ENCODE measurements at regions not wholly inside any gene's neighbourhood (a gene's known extent, or its start where the extent isn't known, plus 50 kb on each side); places are given as distances from the start of the nearest gene placed in this dataset.

DNA sequence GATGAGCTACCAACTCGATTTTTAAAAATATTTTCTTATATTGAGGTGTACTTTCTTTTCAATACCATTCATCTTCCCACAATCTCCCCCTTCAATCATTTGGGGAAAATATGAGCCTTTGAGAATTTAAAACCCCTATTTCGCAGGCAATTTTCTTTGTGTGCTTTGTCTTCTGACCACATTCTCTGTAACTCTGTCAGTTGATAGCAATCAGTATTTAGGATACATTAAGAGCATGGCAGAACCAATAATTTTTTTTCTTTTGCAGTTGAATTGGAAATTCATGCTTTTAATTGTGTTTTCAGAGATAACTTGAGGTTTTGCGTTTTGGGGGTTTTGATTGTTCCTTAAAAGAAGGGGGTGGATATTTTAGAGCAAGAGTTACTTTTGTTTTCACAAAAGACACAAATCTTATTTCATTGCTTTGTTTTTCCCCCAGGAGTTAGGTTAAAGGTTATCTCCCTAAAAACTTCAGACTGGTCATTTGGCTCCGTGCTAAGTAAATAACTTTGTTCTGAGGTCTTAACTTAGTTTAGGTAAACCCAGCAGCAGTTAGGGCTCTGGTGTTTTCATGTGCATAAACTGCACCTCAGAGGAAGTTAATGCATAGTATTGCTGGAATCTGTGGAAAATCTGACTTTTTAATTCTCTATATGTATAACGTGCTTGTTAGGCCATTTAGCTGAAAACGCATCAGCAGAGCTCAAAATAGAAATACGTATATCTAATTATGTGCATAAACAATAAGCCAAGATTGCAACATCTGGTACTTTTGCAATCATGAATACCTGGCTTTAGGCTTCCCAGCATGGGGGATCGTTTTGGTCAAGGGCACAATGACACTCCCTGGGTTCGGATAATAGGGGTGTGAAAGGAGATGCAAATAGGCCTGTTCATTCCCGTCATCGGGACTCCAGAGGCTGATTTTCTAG lies 676.4 kb upstream of the ANKRD30A start:
- peak in 1 of 2 donors; percentile 45 for DNase-seq (ENCODE audit: low read depth in 1 of 2, low spot score in 1 of 2)
- Histone ChIP-seq H3K4me3 (no peak overlapping the region), H3K4me1 (ENCODE audit: low read depth) (peaks cover 24% of the 10 kb centered on the region)

DNA sequence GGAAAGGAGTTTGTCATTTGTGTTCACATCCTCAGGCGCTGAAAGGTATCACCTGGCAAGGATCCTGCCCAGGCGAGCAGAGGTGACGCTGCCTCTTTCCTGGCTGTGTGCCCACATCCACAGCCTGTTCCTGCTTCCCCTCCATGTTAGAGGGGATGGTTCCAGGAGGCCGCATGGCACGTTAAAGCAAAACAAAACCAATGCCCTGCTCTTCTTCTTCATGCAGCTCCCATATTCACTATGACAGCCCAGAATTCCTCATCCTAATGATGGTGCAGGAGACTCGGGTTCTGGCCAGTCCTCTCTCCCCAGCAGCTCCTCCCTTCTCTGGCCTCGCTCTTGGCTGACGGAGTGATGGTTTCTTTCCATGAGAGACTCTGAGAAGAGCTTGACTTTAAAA lies 678.5 kb upstream of the ANKRD30A start:
- DNase-seq (ENCODE audit: low read depth in 1 of 2, low spot score in 1 of 2) = peak; percentile 37 to 60
- no peaks in the 10 kb centered on the region for H3K27me3 ChIP-seq
- peak overlapping the region; percentile 44 for H3K27ac ChIP-seq
- no peak overlapping the region for H3K4me3 ChIP-seq
- peaks cover 24% of the 10 kb centered on the region for H3K4me1 ChIP-seq (ENCODE audit: low read depth)
- TF ChIP-seq, protein P1, sequence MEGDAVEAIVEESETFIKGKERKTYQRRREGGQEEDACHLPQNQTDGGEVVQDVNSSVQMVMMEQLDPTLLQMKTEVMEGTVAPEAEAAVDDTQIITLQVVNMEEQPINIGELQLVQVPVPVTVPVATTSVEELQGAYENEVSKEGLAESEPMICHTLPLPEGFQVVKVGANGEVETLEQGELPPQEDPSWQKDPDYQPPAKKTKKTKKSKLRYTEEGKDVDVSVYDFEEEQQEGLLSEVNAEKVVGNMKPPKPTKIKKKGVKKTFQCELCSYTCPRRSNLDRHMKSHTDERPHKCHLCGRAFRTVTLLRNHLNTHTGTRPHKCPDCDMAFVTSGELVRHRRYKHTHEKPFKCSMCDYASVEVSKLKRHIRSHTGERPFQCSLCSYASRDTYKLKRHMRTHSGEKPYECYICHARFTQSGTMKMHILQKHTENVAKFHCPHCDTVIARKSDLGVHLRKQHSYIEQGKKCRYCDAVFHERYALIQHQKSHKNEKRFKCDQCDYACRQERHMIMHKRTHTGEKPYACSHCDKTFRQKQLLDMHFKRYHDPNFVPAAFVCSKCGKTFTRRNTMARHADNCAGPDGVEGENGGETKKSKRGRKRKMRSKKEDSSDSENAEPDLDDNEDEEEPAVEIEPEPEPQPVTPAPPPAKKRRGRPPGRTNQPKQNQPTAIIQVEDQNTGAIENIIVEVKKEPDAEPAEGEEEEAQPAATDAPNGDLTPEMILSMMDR (IDR thresholded peaks at IDR 0.05; ENCODE audit: low read depth, low read length) = no peak
- no peaks in the 10 kb centered on the region for H3K9me3 ChIP-seq (ENCODE audit: low read depth)
- H3K36me3 ChIP-seq = no peaks in the 10 kb centered on the region

More for the DNA sequence above, 676.4 kb upstream of the ANKRD30A start:
- H3K27me3 ChIP-seq = no peaks in the 10 kb centered on the region
- TF ChIP-seq, protein P1 (IDR thresholded peaks at IDR 0.05; ENCODE audit: low read depth, low read length) = no peak
- H3K36me3 ChIP-seq = no peaks in the 10 kb centered on the region
- H3K27ac ChIP-seq = peak overlapping the region; percentile 44
- no peaks in the 10 kb centered on the region for H3K9me3 ChIP-seq (ENCODE audit: low read depth)

DNA sequence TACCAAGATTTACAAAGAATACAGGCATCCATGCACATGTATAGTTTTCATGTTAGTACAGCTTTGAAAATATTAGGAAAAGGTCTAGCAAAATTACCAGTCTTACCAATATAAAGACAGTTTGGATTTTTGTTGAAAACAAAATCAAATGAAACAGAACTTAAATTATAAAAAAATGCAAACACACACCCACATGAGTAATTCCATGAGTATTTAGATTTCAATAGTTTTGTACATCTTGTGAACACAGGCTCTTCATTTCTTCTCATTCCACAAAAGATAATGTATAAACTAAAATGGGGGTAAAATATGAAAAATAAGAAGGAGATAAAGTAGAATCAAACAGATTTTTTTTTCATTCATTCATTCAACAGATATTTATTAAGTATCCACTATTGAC lies 682.2 kb upstream of the ANKRD30A start:
- TF ChIP-seq, protein P1 (IDR thresholded peaks at IDR 0.05; ENCODE audit: low read depth, low read length) = no peak
- Histone ChIP-seq H3K27me3 (no peaks in the 10 kb centered on the region), H3K36me3 (no peaks in the 10 kb centered on the region), H3K4me3 (no peak overlapping the region), H3K27ac (no peak overlapping the region), H3K4me1 (ENCODE audit: low read depth) (peaks cover 11% of the 10 kb centered on the region), H3K9me3 (ENCODE audit: low read depth) (no peaks in the 10 kb centered on the region)
- no peak for DNase-seq (ENCODE audit: low read depth in 1 of 2, low spot score in 1 of 2)

DNA sequence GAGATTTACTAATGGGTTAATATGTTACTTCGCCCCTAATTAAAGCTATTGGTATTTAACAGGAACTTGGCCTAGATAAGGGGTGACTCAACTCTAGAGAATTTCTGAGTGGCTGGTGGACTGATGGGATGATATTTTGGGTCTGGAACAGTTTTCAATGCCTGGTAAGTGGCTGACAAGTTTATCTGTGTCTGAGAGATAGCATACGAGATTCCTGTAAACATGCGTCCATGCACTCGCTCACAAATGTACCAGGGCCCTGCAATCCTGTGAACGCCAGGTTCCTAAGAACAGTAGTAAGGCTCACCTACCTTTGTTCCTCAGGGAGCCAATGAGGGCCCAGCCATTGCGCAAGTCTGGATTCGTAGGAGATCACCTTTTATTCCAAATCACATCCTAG lies 683.8 kb upstream of the ANKRD30A start:
- Histone ChIP-seq H3K9me3 (ENCODE audit: low read depth) (no peaks in the 10 kb centered on the region), H3K4me1 (ENCODE audit: low read depth) (peaks cover 11% of the 10 kb centered on the region), H3K4me3 (no peak overlapping the region), H3K36me3 (no peaks in the 10 kb centered on the region), H3K27ac (peak overlapping the region; percentile 71), H3K27me3 (no peaks in the 10 kb centered on the region)
- DNase-seq (ENCODE audit: low read depth in 1 of 2, low spot score in 1 of 2) = peak; percentile 66 to 75
- TF ChIP-seq, protein P1 (IDR thresholded peaks at IDR 0.05; ENCODE audit: low read depth, low read length) = no peak

DNA sequence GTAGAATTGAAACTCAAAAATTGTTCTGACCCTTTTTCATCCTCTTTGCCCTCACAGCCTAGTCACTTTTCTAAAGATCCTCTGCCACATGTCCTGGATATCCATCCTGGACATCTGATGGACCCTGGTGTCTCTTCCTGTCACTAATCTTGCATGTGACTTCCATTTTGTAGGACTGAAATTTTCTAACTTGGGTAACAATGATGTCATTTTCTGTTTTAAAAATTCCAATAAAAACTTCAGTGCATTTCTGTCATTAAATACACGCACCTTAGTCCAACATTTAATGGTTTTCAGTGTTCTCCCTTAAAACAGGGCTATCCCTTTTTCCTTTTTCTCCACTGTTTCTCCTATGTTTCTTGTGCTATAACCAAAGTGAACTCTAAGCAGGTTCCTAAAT lies 684.9 kb upstream of the ANKRD30A start:
- Histone ChIP-seq H3K4me1 (ENCODE audit: low read depth) (peaks cover 11% of the 10 kb centered on the region), H3K36me3 (no peaks in the 10 kb centered on the region), H3K9me3 (ENCODE audit: low read depth) (no peaks in the 10 kb centered on the region), H3K4me3 (no peak overlapping the region), H3K27ac (peak overlapping the region; percentile 71), H3K27me3 (no peaks in the 10 kb centered on the region)
- DNase-seq (ENCODE audit: low read depth in 1 of 2, low spot score in 1 of 2) = no peak
- TF ChIP-seq, protein P1 (IDR thresholded peaks at IDR 0.05; ENCODE audit: low read depth, low read length) = no peak
